HL-60/S4 treated with phorbol 12-myristate 13-acetate at 8.2 ng/mL for 4 days and 3 days (cell line): ENCODE measurements at regions not wholly inside any gene's neighbourhood (a gene's known extent, or its start where the extent isn't known, plus 50 kb on each side); places are given as distances from the start of the nearest gene placed in this dataset.
"Not testable (repeated sequence)": the region's sequence is repeated elsewhere in the genome, so short reads cannot be mapped to it uniquely, and the experiment has no call there.

ENCODE experiments used
- in situ Hi-C: fragments of 300-500 bp; cut with MboI; formaldehyde crosslinking; loops from 2 replicates; pipeline ENCODE4 v1.15.0; 2022; ENCODE audit warnings: low sequenced_read_pairs

DNA sequence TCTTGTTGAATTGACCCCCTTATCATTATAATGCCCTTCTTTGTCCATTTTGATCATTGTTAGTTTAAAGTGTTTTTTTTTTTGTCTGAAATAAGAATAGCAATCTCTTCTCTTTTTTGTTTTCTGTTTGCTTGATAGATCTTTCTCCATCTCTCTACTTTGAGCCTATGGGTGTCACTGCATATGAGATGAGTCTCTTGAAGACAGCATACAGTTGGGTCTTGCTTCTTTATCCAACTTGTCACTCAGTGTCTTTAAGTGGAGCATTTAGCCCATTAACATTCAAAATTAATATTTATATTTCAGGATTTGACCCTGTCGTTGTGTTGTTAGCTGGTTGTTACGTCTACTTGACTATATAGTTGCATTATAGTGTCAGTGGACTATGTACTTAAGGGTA lies 135.4 kb downstream of the HMHB1 start:
- in situ Hi-C loops: no loop called here

- in situ Hi-C loops: loop anchor here (25.0 kb wide), 1 partner anchor 1041 kb away; no protein-coding TSS in a partner anchor
Measured at GRCh38 chr5:143952809-143953208, 140.8 kb downstream of the HMHB1 start.

DNA sequence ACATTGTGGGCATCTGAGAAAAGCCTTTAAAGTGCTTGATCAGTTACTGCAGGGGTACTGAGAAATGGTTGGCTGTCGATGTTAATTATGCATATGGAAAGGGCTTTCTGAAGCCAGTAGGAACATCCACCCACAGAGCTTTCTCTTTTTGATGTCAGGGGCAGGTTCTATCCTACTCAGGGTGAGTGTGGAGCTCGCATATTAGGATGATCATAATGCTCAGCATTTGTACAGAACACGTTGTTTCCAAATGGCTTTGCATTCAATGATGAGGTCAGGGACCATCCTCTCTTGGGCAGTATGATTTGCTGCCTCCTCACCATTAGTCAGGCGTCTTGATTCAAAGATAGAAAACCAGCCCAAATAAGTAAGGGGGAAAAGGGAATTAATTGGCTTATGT lies 141.9 kb downstream of the HMHB1 start:
- in situ Hi-C loops: loop anchor here (25.0 kb wide), 1 partner anchor 1042 kb away; no protein-coding TSS in a partner anchor

GRCh38 chr5:143955141-143955540 lies 143.2 kb downstream of the HMHB1 start:
- in situ Hi-C loops: loop anchor here (25.0 kb wide), 1 partner anchor 1043 kb away; no protein-coding TSS in a partner anchor

DNA sequence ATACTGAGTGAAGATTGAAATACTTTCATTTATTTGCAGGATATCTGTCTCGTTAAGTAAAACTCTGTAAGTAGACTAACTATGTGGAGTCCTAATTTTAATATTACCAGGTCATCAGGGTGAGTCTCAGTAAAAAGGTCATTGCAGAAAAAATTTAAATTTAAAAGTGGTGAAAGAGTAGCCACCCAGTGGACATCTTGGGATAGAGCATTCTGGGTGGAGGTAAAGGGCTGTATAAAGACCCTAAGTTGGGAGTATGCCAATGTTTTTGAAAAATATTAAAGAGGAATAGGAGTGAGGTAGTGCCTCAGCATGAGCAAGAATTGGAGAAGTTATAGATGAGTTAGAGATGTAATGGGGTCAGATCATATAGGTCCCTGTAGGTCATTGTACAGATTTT lies 145.5 kb downstream of the HMHB1 start:
- in situ Hi-C loops: loop anchor here (25.0 kb wide), 1 partner anchor 1045 kb away; no protein-coding TSS in a partner anchor

DNA sequence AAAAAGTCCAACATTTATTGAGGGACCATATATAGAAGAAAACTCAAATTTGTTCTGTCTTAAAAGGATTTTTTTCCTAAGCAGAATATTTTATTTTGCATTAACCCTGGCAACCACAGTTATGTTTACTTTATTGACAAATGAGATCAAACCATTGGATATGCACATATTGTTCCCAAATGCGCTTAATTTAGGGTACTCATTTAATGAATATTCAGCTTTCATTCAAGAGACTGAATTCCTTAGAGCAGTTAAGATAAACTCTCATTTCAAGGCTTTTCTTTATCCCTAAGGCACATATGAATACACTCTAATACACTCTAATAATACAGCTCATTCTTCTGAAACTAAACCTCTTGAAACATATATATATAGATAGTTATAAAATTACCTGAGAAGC lies 150.2 kb downstream of the HMHB1 start:
- in situ Hi-C loops: loop anchor here (25.0 kb wide), 1 partner anchor 1050 kb away; no protein-coding TSS in a partner anchor

DNA sequence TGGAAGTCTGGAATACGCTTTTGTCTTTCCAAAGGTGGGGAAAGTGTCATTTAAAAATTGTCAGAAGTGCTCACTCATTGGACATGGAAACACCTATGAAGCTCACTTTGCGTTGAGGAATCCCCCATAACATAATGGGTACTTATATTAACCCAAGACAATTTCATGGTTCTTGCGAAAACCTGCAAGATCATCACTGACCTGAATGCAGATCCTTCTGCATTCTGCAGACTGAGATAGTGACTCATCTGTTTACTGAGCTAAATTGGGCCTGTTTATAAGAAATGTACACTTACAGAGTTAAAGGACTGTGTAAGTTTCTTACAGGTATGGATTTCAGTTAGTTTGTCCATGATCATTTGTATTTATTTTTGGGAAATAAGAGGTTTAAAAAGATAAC lies 153.0 kb downstream of the HMHB1 start:
- in situ Hi-C loops: loop anchor here (25.0 kb wide), 1 partner anchor 1053 kb away; no protein-coding TSS in a partner anchor

DNA sequence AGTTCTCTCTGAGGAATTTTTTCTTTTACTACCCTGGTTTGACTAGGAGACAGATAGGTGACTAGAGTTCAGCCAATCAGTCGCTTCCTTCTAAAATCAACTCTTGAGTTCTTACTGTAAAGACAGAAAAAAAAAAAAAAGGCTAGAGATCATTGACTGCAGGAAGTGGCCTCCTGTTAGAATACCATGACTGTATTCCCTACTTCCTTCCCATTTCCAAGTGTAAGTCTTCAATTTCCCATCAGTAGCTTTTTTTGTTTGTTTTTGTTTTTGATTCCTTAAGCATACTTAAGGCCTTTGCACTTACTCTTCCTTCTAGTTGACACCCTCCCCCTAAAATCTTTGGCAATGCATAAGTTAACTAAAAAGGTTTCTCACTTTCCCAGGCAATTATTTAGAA lies 154.3 kb downstream of the HMHB1 start:
- in situ Hi-C loops: loop anchor here (25.0 kb wide), 1 partner anchor 1054 kb away; no protein-coding TSS in a partner anchor

- in situ Hi-C loops: loop anchor here (25.0 kb wide), 1 partner anchor 1056 kb away; no protein-coding TSS in a partner anchor
Measured at GRCh38 chr5:143968071-143968878, 156.3 kb downstream of the HMHB1 start.

GRCh38 chr5:143970159-143970558 lies 158.2 kb downstream of the HMHB1 start:
- in situ Hi-C loops: loop anchor here (25.0 kb wide), 1 partner anchor 1058 kb away; no protein-coding TSS in a partner anchor

DNA sequence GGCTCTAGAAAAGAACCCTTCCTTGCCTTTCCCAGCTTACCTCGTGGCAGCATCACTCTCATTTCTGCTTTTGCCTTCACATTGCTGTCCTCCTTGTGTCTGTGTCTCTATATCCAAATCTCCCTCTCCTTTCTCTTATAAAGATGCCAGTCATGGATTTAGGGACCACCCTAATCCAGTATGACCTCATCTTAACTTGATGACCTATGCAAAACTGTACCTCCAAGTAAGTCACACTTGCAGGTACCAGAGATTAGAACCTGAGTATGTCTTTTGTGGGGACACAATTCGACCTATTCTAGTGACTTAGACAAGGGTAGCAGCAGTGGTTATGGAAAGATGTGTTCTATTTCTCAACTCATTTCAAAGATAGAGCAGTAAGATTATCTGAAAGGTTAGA lies 160.1 kb downstream of the HMHB1 start:
- in situ Hi-C loops: loop anchor here (25.0 kb wide), 1 partner anchor 1060 kb away; no protein-coding TSS in a partner anchor

DNA sequence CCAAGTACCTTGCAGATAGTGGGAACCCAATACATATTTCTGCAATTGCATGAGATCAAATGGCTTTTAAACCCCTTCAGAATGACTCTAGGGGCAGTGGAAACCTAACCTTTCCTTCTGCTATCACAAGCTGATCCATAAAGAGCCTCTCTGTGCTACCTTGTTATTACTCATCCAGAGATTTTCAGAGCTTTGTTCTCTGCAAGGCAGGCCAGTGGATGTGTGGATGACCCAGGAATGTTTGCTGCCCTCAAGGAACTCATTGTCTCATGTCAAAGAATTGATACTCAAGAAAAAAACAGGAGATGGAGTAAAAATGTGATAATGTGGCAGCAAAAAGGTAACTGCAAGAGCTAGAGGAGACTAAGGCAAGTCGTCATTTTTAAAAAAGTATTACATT lies 164.1 kb downstream of the HMHB1 start:
- in situ Hi-C loops: no loop called here

GRCh38 chr5:143977891-143978461 lies 166.0 kb downstream of the HMHB1 start:
- in situ Hi-C loops: no loop called here

- in situ Hi-C loops: no loop called here
Measured at GRCh38 chr5:143979044-143979690, 167.2 kb downstream of the HMHB1 start.

GRCh38 chr5:143980506-143980905 lies 168.5 kb downstream of the HMHB1 start:
- in situ Hi-C loops: no loop called here

DNA sequence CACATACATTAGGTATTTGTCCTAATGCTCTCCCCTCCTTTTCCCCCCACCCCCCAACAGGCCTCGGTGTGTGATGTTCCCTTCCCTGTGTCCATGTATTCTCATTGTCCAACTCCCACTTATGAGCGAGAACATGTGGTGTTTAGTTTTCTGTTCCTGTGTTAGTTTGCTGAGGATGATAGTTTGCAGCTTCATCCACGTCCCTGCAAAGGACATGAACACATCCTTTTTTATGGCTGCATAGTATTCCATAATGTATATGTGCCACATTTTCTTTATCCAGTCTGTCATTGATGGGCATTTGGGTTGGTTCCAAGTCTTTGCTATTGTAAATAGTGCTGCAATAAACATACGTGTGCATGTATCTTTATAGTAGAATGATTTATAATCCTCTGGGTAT lies 171.0 kb downstream of the HMHB1 start:
- in situ Hi-C loops: not testable (repeated sequence)

DNA sequence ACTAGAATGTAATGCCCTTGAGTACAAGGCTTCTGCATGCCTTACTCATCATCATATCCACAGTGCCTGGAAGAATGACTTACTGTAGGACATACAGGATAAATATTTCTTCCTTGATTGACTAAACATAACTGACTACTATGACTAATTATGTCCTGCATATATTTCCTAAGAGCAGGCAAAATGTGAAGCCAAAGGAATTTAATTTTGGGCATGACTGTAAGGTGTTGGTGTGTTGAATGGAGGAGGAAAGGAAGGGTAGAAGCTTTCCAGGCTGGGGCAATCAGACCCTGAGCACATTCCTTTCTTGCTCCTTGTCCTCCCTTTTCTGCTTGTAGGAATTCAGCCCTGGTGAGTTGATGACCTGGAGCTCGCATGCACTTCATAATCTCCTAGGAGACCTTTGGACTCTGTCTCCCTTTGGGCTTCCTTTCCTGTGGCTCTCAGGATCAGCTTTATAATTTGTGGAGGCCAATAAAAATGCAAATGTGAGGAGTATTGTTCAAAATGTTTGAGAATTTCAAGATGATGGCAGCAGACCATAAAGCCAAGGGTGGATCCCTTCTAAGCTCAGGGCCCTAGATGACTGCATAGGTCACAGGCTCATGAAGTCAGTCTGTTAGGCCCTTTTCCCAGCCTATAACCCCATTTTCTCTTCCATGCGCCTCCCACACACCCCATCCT lies 174.0 kb downstream of the HMHB1 start:
- in situ Hi-C loops: no loop called here

GRCh38 chr5:143986516-143987212 lies 174.7 kb downstream of the HMHB1 start:
- in situ Hi-C loops: no loop called here

DNA sequence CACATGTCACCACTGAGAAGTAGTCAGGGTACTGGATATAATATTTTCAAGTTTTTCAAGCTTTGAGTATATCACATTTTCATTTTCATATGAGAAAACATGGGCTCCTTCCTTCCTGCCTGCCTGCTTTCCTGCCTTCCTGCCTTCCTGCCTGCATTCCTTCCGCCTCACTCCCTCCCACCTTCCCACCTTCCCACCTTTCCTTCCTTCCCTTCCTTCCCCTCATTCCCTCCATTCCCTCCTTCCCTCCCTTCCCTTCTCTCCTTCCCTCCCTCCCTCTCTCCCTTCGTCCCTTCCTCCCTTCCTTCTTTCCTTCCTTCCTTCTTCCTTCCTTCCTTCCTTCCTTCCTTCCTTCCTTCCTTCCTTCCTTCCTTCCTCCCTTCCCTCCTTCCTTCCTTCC lies 175.3 kb downstream of the HMHB1 start:
- in situ Hi-C loops: no loop called here
